ENCODE measurements at regions not wholly inside any gene's neighbourhood (a gene's known extent, or its start where the extent isn't known, plus 50 kb on each side); places are given as distances from the start of the nearest gene placed in this dataset.

DNA sequence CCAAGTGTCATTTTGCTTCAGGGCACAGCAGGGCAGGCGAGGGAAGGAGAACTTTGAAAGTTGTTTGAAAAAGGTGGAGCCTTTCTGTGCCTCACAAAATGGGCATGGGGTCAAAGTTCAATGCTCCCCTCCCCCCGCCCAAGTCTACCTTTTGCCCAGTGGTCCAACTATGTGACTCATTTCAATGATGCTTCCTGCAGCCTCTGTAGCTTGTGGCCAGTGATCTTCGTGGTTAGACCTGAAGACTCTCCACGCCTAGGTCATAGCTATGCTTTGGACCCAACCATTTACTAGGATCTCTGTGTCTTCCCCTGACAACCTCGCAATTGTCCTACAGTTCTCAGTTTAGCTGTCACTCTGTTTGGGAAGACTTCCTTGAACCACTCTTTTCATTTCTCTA lies 280.3 kb upstream of the GJB5 start:
- no peak for DNase-seq (ENCODE audit: low read depth, low spot score)
- no peak overlapping the region for H3K27ac ChIP-seq (ENCODE audit: control insufficient read depth, insufficient read depth, low read length)
- H3K4me1 ChIP-seq (ENCODE audit: control insufficient read depth, extremely low read depth, insufficient read depth, low read length), result no peaks in the 10 kb centered on the region
- no peak overlapping the region for H2AFZ ChIP-seq (ENCODE audit: control insufficient read depth, low read length)
- dilution Hi-C loops (cut with MboI; ENCODE audit: extremely low pct_ligation_motif_present, low sequenced_read_pairs), result no loop called here
- H3K27me3 ChIP-seq (ENCODE audit: control insufficient read depth, extremely low read depth, insufficient read depth, low read length), result peaks cover 3% of the 10 kb centered on the region
- no peaks in the 10 kb centered on the region for H3K9me3 ChIP-seq (ENCODE audit: control insufficient read depth, low read depth, low read length)
- no peak overlapping the region for H3K9ac ChIP-seq (ENCODE audit: control insufficient read depth, extremely low read depth, insufficient read depth, low read length)
- TF ChIP-seq CTCF (optimal IDR thresholded peaks at IDR 0.05 in 1 of 3, IDR thresholded peaks at IDR 0.05 in 1 of 3, conservative IDR thresholded peaks at IDR 0.05 in 1 of 3; ENCODE audit: extremely low read depth in 1 of 3, insufficient read depth in 2 of 3, low read length in 3 of 3) (no peak), EZH2 (IDR thresholded peaks at IDR 0.05; ENCODE audit: low read length) (no peak)
- H3K4me2 ChIP-seq (ENCODE audit: control insufficient read depth, extremely low read depth, insufficient read depth, low read depth, low read length), result no peak overlapping the region
- FAIRE-seq, result no peak
- H3K36me3 ChIP-seq (ENCODE audit: control insufficient read depth in 2 of 2, extremely low read depth in 1 of 2, insufficient read depth in 2 of 2, low read length in 2 of 2), result no peaks in the 10 kb centered on the region
- no peaks in the 10 kb centered on the region for H3K79me2 ChIP-seq (ENCODE audit: control insufficient read depth, insufficient read depth, low read length)
- no peak overlapping the region for H3K4me3 ChIP-seq (ENCODE audit: control insufficient read depth in 2 of 3, extremely low read depth in 1 of 3, insufficient read depth in 2 of 3, low read depth in 1 of 3, low read length in 3 of 3)
- no peaks in the 10 kb centered on the region for H4K20me1 ChIP-seq (ENCODE audit: control insufficient read depth, extremely low read depth, insufficient read depth, low read length)
- no peaks in the 10 kb centered on the region for H3K9me1 ChIP-seq (ENCODE audit: control insufficient read depth, extremely low read depth, insufficient read depth, low read length)

GRCh38 chr1:34476371-34476770 lies 278.5 kb upstream of the GJB5 start:
- Histone ChIP-seq H3K79me2 (ENCODE audit: control insufficient read depth, insufficient read depth, low read length) (no peaks in the 10 kb centered on the region), H3K9me3 (ENCODE audit: control insufficient read depth, low read depth, low read length) (no peaks in the 10 kb centered on the region), H3K9ac (ENCODE audit: control insufficient read depth, extremely low read depth, insufficient read depth, low read length) (no peak overlapping the region), H3K9me1 (ENCODE audit: control insufficient read depth, extremely low read depth, insufficient read depth, low read length) (no peaks in the 10 kb centered on the region), H3K27me3 (ENCODE audit: control insufficient read depth, extremely low read depth, insufficient read depth, low read length) (no peaks in the 10 kb centered on the region), H3K4me3 (ENCODE audit: control insufficient read depth in 2 of 3, extremely low read depth in 1 of 3, insufficient read depth in 2 of 3, low read depth in 1 of 3, low read length in 3 of 3) (no peak overlapping the region), H3K4me2 (ENCODE audit: control insufficient read depth, extremely low read depth, insufficient read depth, low read depth, low read length) (no peak overlapping the region), H3K36me3 (ENCODE audit: control insufficient read depth in 2 of 2, extremely low read depth in 1 of 2, insufficient read depth in 2 of 2, low read length in 2 of 2) (no peaks in the 10 kb centered on the region), H2AFZ (ENCODE audit: control insufficient read depth, low read length) (no peak overlapping the region), H3K4me1 (ENCODE audit: control insufficient read depth, extremely low read depth, insufficient read depth, low read length) (no peaks in the 10 kb centered on the region), H4K20me1 (ENCODE audit: control insufficient read depth, extremely low read depth, insufficient read depth, low read length) (no peaks in the 10 kb centered on the region), H3K27ac (ENCODE audit: control insufficient read depth, insufficient read depth, low read length) (no peak overlapping the region)
- no peak for FAIRE-seq
- dilution Hi-C loops (cut with MboI; ENCODE audit: extremely low pct_ligation_motif_present, low sequenced_read_pairs), result no loop called here
- no peak for TF ChIP-seq CTCF (optimal IDR thresholded peaks at IDR 0.05 in 1 of 3, IDR thresholded peaks at IDR 0.05 in 1 of 3, conservative IDR thresholded peaks at IDR 0.05 in 1 of 3; ENCODE audit: extremely low read depth in 1 of 3, insufficient read depth in 2 of 3, low read length in 3 of 3)
- no peak for TF ChIP-seq EZH2 (IDR thresholded peaks at IDR 0.05; ENCODE audit: low read length)
- no peak for DNase-seq (ENCODE audit: low read depth, low spot score)
